Suppressor macrophage treated with lipopolysaccharide for 1 hour (primary cell): ENCODE measurements at regions not wholly inside any gene's neighbourhood (a gene's known extent, or its start where the extent isn't known, plus 50 kb on each side); places are given as distances from the start of the nearest gene placed in this dataset.
"Not testable (repeated sequence)": the region's sequence is repeated elsewhere in the genome, so short reads cannot be mapped to it uniquely, and the experiment has no call there.

ENCODE experiments used
- DNase-seq, 3 donors: peaks; one replicate each; pipeline ENCODE4 v3.0.0-alpha.2; 2020 to 2022

DNA sequence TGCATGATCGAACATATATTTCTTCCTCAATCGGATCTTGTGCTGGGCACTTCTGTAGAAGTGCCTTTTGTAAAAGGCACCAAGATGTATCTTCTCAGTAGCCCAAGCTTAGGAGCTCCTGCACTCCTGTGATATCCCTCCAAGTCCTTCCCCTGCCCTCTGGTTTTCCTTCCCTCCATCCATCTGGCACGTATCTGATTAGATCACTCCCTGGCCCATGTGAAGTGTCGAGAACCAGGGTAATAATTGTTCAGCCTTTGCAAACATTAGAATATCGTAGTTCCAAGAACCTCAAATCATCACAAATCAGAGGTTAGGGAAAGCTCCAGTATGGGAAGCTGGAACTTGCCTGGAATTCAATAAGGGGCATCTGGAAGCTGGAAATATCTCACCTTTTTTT, 221.1 kb upstream of the AUTS2 start:
- no peak for DNase-seq

DNA sequence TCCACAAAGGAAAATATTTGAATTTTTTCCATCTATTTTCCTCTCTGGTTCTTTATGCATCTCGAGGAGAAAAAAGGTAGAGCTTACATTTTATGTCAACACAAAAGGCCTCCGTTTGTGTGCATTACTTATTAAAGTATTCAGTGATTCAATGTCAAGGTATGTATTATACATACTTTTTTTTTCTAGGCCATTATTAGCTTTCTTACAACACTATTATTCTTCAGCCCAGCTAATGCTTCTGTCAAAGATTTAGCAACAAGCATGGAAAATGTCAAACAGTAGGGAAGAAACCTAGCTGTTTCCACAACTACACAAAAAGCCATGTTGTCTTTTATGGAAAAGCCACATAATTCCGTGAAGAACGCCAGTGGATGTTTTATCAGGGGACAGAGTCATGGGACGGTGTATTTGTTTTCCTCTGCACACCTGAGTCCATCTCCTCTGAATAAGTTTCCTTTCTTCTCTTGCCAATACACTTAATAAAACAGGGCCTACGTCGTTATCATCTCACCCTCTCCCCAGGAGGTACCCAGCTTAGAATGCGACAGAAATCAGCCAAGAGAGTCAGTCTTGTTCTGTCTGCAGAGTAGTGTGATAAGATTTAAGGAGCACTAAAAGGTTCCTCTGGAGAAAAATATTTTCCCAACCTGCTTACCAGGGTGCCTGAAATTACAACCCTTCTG, 209.7 kb upstream of the AUTS2 start:
- no peak for DNase-seq

DNA sequence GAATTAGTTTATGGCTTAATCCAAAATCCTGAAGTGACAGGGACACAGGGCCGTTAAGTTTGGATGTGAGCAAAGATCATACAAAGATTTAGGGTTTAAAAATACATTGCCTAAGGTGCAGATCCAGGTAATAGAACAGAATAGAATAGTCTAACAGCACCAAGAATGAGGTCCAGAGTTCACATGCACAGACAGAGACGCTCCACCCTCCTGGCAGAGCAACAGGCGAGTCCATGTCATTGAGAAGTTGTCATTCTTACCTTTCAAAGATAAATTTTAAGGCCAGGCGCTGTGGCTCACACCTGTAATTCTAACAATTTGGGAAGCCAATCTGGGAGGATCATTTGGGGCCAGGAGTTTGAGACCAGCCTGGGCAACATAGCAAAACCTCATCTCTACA, 209.1 kb upstream of the AUTS2 start:
- no peak for DNase-seq

DNA sequence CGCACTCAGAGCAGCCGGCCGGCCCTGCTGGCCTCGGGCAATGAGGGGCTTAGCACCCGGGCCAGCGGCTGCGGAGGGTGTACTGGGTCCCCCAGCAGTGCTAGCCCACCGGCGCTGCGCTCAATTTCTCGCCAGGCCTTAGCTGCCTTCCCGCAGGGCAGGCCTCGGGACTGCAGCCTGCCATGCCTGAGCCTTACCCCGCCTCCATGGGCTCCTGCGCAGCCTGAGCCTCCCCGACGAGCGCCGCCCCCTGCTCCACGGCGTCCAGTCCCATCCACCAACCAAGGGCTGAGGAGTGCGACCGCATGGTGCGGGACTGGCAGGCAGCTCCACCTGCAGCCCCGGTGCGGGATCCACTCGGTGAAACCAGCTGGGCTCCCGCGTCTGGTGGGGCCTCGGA, 204.4 kb upstream of the AUTS2 start:
- not testable (repeated sequence) for DNase-seq

DNA sequence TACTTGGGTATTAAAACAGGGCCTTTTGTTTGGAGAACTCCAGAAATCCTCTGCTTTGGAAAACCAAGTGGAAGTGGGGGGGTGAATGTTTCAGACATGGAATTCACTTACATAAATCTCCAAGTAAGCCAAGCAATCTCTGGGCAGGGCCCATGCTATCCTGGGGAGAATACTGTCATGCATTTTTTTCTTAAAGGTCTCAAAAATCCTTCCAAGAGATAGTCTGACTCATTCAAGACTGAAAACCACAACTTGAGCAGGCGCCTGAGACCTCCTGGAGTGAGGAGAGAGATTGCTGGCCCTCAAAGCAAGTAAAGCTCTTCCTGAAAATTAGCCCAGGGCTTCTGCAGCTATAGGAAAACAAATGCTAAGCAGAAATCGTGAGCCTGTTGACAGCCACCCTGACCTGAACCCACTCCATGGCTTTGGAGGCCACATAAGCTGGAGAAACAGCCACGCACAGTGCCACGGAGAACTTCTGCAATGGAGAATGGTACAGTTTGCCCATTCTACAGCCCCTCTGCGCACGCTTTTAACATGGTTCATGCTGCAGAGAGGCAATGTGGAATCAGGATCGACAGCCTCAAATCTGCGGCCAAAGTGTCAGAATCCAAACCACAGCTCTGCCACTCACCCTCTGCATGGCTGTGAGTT, 203.1 kb upstream of the AUTS2 start:
- peak in 1 of 3 donors; percentile 41 for DNase-seq

DNA sequence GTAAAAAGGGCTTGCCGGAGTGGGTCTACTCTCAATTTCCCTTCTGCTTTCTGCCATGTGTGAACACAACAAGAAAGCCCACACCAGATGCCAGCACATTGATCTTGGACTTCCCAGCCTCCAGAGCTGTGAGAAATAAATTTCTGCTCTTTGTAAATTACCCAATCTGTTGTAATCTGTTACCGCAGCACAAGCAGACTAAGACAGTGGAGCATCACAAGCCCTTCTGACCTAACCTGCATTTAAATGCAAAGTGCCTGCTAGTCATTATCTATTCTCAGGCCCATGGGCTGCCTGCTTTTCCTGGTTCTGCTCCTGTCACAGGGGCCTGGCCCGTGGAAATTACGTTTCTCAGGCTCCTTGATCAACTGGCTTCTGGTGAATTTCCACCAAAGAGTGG, 199.3 kb upstream of the AUTS2 start:
- DNase-seq: peak; percentile 79 to 89 (median 80)

DNA sequence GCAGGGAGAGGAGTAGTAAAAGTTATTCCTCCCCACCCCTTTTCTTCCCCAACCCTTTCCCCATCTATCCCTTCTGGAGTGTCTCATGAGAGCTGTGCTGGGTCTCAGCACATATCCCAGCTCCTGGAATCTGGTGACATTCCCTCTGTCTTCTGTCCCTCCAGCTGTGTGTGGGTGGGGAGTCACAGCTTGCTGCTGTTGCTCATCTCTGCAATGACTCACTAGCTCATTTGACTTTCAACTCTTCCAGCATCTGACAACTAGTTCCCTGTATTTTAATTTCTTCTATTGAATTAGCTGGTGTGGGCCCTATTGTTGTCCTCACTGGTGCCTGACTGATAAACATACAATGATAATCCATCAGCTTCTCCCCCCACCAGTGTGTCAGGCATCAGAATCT, 198.9 kb upstream of the AUTS2 start:
- peak; percentile 89 to 93 (median 90) for DNase-seq

DNA sequence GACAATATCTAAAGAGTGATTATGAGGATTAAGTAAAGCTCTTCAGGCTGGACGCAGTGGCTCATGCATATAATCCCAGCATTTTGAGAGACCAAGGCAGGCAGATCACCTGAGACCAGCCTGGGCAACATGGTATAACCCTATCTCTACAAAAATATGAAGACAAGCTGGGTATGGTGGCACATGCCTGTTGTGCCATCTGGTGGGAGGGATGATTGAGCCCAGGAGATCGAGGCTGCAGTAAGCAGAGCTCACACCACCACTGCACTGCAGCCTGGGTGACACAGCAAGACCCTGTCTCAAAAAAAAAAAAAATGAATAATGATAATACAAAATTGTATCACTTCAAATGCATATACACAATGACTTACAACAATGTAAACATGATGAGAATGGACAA, 195.6 kb upstream of the AUTS2 start:
- DNase-seq: no peak

DNA sequence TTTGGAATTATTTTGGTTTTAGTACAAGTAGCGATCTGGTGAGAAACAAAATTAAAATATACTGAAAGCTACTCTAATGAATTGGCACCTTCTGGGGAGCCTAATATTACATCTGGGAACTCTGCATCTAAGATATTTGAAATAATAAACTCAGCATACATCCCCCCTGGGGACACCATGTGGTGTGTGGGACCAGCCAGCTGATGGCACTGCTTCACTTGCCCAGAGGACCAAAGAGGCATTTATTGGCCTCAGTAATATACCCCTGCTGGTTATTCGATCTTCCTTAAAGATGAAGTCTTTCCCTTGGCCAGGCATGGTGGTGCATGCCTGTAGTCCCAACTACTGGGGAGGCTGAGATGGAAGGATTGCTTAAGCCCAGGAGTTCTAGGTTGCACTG, 195.1 kb upstream of the AUTS2 start:
- DNase-seq: peak; percentile 48 to 49 (median 48)

DNA sequence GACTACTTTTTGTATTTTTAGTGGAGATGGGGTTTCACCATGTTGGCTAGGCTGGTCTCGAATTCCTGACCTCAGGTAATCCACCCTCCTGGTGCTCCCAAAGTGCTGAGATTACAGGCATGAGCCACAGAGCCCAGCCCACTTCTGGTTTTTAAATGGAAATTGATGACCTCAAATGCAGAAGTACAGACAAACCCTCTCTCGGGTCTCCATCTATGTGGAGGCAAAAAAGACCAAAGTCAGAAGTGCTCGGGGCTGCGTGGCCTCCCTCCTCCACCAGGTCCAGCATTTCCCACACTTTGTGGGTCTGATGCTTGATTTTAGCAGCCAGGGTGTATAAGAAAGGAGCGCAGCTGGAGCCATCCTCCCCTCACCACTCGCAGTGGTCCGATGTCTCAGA, 187.3 kb upstream of the AUTS2 start:
- DNase-seq: peak in 1 of 3 donors; percentile 9

DNA sequence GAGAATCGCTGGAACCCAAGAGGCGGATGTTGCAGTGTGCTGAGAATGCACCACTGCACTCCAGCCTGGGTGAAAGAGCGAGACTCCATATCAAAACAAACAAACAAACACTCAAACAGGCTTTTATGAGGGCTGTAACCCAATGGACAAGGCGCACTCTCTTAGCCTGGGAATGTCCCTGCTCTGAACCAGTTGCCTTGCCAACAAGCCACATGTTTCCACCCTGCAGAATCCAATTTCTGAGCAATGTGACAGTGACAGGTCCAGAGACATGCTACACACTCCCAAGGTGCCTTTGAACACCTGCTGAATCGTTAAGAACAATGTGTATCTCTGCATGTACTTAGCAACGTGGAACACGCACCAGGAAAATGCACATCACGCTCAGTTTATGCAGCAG, 186.8 kb upstream of the AUTS2 start:
- DNase-seq: no peak

DNA sequence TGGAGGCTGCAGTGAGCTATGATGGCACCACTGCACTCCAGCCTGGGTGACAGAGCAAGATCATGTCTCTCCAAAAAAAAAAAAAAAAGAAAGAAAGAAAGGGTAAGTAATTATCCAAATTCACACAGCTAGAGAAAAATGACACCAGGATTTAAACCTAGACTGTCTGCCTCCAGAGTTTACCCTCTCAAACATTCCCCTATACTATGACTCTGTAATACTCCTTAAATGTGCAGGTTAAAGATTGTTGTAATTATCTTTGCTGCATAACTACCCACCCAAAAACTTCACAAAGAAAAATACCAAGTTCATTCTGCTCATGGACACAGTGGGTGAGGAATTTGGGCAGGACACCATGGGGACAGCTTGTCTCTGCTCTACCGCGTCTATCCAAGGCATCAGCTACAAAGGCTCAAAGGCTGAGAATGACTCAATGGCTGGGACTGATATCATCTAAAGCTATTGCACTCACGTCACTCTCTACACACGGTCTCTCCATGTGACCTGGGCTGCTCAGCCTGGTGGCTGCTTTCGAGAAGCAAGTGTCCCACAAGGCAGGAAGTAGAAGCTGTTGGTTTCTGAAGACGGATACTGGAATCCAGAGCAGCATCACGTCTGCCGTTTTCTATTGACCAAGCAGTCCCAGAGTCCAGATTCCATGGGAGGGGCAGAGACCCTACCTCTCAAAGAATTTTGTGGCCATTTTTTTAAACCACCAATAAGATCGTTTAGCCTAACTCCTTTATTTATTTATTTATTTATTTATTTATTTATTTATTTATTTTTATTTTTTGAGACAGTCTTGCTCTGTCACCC, 185.7 kb upstream of the AUTS2 start:
- peak; percentile 86 to 92 (median 89) for DNase-seq

DNA sequence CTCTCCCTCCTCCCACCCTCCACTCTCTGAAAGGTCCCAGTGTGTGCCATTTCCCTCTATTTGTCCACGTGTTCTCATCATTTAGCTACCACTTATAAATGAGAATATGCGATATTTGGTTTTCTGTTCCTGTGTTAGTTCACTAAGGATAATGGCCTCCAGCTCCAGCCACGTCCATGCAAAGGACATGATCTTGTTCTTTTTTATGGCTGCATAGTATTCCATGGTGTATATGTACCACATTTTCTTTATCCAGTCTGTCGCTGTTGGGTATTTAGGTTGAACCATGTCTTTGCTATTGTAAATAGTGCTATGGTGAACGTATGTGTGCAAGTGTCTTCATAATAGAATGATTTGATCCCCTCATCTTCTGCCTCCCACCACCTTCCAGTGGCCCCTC, 183.7 kb upstream of the AUTS2 start:
- DNase-seq: no peak

DNA sequence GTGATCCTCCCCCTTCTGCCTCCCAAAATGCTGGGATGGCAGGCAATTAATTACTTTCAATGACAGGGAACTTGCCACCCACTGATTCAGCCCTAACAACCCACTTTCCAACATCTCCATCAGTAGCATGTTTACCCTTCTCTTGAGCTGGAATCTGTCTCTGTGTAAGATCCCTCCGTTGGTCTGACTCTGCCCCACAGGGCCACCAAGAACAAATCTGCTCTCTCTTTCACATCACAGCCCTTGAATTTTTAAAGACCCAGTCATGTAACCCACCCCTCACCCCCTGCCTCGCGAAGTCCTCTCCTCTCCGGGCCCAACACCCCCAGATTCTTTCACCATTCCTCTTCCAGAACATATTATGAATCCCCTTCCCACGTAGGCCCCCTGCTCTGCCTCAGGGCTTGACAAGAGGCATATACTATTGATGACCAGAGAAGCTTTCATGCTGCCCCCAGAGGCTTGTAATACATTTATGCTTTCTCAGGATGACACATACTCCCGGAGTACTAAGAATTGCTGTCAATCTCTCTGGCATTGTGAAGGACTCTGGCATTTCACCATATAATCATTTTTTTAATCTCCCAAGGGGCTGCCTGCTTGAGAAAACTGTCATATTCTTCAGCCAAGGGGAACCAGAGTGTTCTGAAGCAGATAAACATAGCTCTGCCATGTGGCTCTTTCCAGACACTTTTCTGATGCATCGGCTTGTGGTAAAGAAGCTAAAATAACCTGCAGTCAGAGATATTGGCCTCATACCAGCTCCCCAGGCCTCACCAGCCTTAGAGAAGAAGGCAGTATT, 179.2 kb upstream of the AUTS2 start:
- DNase-seq: no peak

DNA sequence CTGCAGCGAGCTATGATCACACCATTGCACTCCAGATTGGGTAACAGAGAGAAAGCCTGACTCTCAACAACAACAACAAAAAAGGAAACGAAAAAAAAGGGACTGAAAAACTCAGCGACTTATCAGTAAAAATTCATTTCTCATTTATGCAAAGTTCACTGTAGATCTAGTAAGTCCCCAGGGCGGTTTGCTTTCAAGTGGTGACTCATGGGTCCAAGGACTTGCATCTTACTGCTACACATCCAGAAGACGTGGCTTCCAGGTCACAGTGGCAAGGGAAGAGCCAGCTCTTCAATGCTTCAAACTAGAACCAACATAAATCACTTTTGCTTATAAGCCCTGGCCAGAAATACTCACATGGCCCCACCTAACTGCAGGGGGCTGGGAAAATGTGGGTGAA, 178.3 kb upstream of the AUTS2 start:
- DNase-seq: no peak

DNA sequence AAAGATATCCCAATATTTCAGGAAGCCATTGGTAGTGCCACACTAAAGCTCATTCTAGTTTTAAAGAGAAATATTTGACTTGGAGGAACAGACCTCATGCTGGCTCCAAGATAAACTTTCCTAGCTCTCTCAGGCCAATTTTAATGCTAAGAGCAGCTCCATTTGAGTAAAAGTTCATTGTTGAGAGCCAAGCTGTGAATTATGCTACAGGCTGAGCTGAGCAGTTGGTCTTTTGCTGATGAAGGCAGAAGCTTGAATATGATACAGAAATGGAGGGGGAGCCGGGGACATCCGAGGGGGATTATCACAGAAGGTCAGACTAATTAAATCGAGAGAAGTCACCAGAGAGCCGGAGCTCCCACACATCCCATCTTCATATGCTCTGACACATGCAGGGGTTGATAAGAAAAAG, 175.7 kb upstream of the AUTS2 start:
- DNase-seq: no peak

DNA sequence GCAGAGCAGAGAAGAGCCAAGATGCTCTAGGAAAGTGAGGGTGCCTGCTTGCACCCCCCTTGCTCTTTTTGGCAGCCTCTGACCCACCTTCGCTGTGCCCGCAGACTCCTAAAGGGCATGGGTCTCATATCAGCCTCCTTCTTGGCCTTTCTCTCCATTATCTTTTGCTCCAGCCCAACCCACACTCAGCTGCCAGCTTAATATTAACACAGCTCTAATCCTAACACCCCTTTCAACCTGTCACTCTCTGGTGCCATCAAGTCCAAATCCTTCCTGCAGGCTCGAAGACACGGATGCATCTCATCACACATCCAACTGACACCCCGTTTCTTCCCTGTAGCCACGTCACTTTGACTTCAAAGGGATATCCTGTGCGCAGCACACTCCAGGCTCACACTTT, 171.6 kb upstream of the AUTS2 start:
- no peak for DNase-seq

DNA sequence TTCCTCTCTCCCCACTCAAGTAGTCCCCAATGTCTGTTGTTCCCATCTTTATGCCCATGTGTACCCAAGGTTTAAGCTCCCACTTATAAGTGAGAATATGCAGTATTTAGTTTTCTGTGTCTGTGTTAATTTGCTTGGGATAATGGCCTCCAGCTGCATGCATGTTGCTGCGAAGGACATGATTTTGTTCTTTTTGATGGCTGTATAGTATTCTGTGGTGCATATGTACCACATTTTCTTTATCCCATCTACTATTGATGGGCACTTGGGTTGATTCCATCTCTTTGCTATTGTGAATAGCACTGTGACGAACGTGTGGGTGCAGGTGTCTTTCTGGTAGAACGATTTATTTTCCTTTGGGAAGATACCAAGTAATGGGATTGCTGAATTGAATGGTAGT, 170.2 kb upstream of the AUTS2 start:
- no peak for DNase-seq

DNA sequence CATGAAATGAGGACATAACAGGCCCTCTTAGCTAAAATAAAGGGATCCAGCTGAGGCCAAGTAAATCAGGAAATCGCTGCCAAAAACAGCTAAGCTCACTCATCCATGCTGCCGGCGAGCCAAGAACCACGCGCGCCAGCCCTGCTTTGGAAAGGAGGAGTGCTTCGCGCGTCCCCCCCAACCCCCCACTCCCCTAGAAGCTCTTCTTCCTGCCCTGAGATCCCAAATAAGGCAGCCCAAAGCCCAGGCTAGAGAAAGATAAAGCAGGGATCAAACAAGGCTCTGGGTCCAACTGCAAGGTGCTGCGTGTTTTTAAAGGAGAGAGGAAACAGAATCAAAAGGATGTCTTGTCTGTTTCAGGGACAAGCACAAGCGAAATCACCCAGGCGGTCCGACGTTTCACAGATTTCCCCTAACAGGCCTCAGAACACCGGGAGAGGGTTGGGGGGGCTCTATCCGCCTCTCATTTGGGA, 168.3 kb upstream of the AUTS2 start:
- no peak for DNase-seq

DNA sequence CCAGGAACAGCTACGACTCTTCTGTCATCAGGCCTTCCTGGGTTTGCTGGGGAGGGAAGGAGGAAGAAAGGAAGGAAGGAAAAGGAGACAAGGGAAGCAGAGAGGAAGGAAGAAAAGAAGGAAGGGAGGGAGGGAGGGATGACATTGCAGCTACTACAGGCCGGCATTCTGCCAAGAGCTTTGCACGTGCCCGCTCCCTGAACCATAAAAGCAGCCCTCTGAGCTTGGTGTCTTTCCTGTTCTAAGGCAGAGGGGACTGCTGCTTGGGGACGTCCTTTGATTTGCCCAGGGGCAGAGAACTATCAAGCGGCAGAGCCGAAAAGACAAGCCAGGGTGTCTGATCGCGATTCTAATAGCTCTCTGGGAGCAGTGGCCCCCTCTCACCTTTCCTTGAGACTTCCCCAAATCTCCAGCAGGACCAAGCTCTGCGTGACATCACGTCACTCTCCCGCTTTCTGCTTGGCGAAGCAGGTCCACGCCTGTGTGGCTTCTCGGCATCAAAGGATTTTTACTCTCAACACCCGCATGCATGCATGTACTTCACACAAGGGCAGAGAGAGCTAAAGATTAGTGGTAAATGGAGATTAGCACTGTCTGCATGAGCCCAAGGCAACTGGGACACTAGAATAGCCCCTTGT, 167.8 kb upstream of the AUTS2 start:
- DNase-seq: peak; percentile 15 to 33 (median 20)

DNA sequence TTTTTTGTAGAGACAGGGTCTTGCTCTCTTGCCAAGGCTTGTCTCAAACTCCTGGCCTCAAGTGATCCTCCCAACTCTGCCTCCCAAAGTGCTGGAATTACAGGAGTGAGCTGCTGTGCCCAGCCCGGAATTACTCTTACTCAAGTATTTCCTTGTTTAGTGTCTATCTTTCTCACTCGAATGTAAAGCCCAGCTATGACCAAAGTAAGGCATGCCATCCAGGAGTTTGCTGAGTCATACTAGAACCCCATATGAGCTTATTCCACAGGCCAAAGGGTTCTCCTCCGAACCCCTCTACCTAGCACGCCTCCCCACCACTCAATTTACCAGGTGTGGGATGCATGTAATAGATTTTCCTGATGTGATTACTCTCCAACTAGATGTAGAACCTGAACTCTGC, 166.6 kb upstream of the AUTS2 start:
- DNase-seq: no peak

DNA sequence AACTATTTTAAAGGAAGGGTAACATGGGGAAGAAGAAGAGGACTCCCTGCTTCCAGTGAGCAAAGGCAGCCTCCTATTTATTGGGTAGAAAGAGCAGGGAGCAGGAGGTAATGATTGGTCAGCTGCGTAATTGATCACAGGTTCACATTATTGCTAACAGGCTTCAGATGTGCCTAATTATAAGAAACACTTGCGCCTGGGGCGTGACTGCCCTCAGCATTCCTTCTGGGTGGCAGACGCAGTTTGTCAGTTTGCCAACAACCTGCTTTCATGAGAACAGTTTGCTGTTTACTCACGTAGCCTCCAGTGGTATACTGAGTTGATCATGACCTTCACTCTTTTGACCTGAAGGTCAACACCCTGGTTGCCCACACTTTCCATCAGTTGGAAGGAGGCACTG, 166.0 kb upstream of the AUTS2 start:
- DNase-seq: not testable (repeated sequence)
